Fibroblast of lung (primary cell): ENCODE measurements at regions not wholly inside any gene's neighbourhood (a gene's known extent, or its start where the extent isn't known, plus 50 kb on each side); places are given as distances from the start of the nearest gene placed in this dataset.
"Not testable (repeated sequence)": the region's sequence is repeated elsewhere in the genome, so short reads cannot be mapped to it uniquely, and the experiment has no call there.

Experiments
- DNase-seq, 2 donors: peaks; one replicate each; pipeline versions ENCODE4 v3.0.0 to v3.0.0-alpha.2; 2010; ENCODE audit warnings: low read depth in 2 of 2
- H2AFZ ChIP-seq: 2 replicates; pipeline ENCODE4 v1.5.1; 2012; ENCODE audit warnings: low read length, control low read depth, inconsistent platforms
- H3K27ac ChIP-seq: 2 replicates; pipeline ENCODE4 v1.5.1; 2011; ENCODE audit warnings: low read length, control low read depth; ENCODE audit not compliant: insufficient read depth
- H3K27me3 ChIP-seq: 2 replicates; pipeline ENCODE4 v1.5.1; 2011; ENCODE audit warnings: mild to moderate bottlenecking, low read length; ENCODE audit not compliant: control insufficient read depth, insufficient read depth
- H3K36me3 ChIP-seq: 2 replicates; pipeline ENCODE4 v1.5.1; 2011; ENCODE audit warnings: low read length; ENCODE audit not compliant: control insufficient read depth, insufficient read depth
- H3K4me1 ChIP-seq: 2 replicates; pipeline ENCODE4 v1.5.1; 2011; ENCODE audit warnings: low read length; ENCODE audit not compliant: control insufficient read depth, insufficient read depth; ENCODE audit errors: extremely low read depth
- H3K4me2 ChIP-seq: 2 replicates; pipeline ENCODE4 v1.5.1; 2011; ENCODE audit warnings: low read length, control low read depth; ENCODE audit not compliant: insufficient read depth; ENCODE audit errors: extremely low read depth
- H3K4me3 ChIP-seq, 4 experiments: fragments of 200-600 bp in 1 of 4; sonication (generic) in 1 of 4; replicated peaks in 1 of 4; 2 replicates each; pipeline ENCODE4 v1.5.1; 2011 to 2016; ENCODE audit warnings: low read length in 4 of 4, low read depth in 3 of 4, mild to moderate bottlenecking in 3 of 4, control low read depth in 2 of 4, inconsistent platforms in 1 of 4, mixed read lengths in 1 of 4; ENCODE audit not compliant: insufficient read depth in 1 of 4; ENCODE audit errors: control extremely low read depth in 1 of 4
- H3K79me2 ChIP-seq: 2 replicates; pipeline ENCODE4 v1.5.1; 2012; ENCODE audit warnings: mild to moderate bottlenecking, low read length, inconsistent platforms; ENCODE audit not compliant: control insufficient read depth, insufficient read depth
- H3K9ac ChIP-seq: 2 replicates; pipeline ENCODE4 v1.5.1; 2011; ENCODE audit warnings: mild to moderate bottlenecking, low read length, control low read depth; ENCODE audit not compliant: insufficient read depth
- H3K9me3 ChIP-seq: 2 replicates; pipeline ENCODE4 v1.5.1; 2012; ENCODE audit warnings: low read depth, low read length; ENCODE audit not compliant: control insufficient read depth, insufficient read depth
- H4K20me1 ChIP-seq: 2 replicates; pipeline ENCODE4 v1.5.1; 2011; ENCODE audit warnings: low read length; ENCODE audit not compliant: control insufficient read depth, insufficient read depth; ENCODE audit errors: extremely low read depth
- EZH2 ChIP-seq: IDR thresholded peaks from 2 replicates; pipeline ENCODE4 v1.5.1; 2012; ENCODE audit warnings: low read length, control low read depth, mild to moderate bottlenecking; ENCODE audit errors: missing control alignments
- TF ChIP-seq, protein P1 (sequence below), 2 donors: IDR thresholded peaks in 1 of 2; conservative IDR thresholded peaks in 1 of 2; 1 replicate in 1 of 2; 2 replicates in 1 of 2; pipeline ENCODE4 v1.5.1; 2011 to 2012; ENCODE audit warnings: low read length in 2 of 2, control low read depth in 1 of 2, inconsistent platforms in 1 of 2, low read depth in 1 of 2, mild to moderate bottlenecking in 1 of 2

DNA sequence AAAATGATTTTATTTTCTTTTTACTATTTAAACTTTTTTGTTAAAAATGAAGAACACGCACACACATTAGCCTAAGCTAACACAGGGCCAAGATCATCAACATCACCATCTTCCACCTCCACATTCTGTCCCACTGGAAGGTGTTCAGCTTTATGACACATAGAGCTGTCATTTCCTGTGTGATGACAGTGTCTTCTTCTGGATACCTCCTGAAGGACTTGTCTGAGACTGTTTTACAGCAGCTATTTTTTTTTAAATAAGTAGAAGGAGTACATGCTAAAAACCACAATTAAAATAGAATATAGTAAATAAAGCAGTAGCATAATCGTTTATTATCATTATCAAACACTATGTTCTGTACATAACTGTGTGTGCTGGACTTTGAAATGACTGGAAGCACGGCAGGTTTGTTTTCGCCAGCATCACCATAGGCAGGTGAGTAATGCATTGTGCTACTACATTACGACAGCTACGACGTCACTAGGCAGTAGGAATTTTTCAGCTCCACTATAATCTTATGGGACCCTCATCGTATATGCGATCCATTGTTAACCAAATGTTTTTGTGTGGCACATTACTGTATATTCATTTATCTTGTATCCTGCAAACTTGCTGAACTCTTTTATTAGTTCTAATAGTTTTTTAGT is 72.8 kb downstream of the KLF15 start:
- peak overlapping the region; percentile 36 for H2AFZ ChIP-seq
- no peaks in the 10 kb centered on the region for H3K9me3 ChIP-seq
- H3K4me2 ChIP-seq, result no peak overlapping the region
- H3K4me3 ChIP-seq, result no peak overlapping the region
- DNase-seq, result peak; percentile 28 to 58
- H3K9ac ChIP-seq, result no peak overlapping the region
- no peak overlapping the region for H3K27ac ChIP-seq
- H3K79me2 ChIP-seq, result no peaks in the 10 kb centered on the region
- peaks cover 7% of the 10 kb centered on the region for H3K4me1 ChIP-seq
- TF ChIP-seq EZH2, result no peak
- H3K27me3 ChIP-seq, result no peaks in the 10 kb centered on the region
- H4K20me1 ChIP-seq, result no peaks in the 10 kb centered on the region
- H3K36me3 ChIP-seq, result no peaks in the 10 kb centered on the region

DNA sequence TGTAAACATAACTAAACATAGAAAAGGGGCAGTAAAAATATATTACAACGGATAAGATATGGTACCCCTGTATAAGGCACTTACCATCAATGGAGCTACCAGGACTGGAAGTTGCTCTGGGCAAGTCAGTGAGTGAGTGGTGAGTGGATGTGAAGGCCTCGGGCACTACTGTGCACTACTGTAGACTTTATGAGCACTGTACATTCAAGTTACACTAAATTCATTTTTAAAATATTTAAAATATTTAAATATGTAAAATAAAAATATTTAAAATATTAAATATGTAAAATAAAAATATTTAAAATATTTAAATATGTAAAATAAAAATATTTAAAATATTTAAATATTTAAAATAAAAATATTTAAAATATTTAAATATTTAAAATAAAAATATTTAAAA is 73.6 kb downstream of the KLF15 start:
- H3K36me3 ChIP-seq, H3K27me3 ChIP-seq, DNase-seq, H3K4me1 ChIP-seq, H3K79me2 ChIP-seq, H3K9ac ChIP-seq, H3K4me3 ChIP-seq, H3K4me2 ChIP-seq, H3K27ac ChIP-seq, H2AFZ ChIP-seq, H3K9me3 ChIP-seq, H4K20me1 ChIP-seq: not testable (repeated sequence)

DNA sequence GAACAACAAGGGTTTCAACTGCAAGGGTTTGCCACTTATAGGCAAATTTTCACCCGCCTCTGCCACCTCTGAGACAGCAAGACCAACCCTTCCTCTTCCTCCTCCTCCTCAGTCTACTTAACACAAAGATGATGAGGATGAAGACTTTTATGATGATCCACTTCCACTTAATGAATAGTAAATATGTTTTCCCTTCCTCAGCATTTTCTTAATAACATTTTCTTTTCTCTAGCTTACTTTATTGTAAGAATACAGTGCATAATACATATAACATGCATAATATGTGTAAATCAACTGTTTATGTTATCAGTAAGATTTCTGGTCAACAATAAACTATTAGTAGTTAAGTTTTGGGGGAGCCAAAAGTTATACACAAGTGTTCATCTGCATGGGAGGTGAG is 77.4 kb downstream of the KLF15 start:
- Histone ChIP-seq H3K9me3 (no peaks in the 10 kb centered on the region), H3K4me2 (no peak overlapping the region), H3K27ac (no peak overlapping the region), H3K27me3 (no peaks in the 10 kb centered on the region), H3K79me2 (no peaks in the 10 kb centered on the region), H3K4me1 (peaks cover 2% of the 10 kb centered on the region), H2AFZ (no peak overlapping the region), H3K9ac (no peak overlapping the region), H3K36me3 (no peaks in the 10 kb centered on the region), H4K20me1 (no peaks in the 10 kb centered on the region), H3K4me3 (no peak overlapping the region)
- TF ChIP-seq, protein P1, sequence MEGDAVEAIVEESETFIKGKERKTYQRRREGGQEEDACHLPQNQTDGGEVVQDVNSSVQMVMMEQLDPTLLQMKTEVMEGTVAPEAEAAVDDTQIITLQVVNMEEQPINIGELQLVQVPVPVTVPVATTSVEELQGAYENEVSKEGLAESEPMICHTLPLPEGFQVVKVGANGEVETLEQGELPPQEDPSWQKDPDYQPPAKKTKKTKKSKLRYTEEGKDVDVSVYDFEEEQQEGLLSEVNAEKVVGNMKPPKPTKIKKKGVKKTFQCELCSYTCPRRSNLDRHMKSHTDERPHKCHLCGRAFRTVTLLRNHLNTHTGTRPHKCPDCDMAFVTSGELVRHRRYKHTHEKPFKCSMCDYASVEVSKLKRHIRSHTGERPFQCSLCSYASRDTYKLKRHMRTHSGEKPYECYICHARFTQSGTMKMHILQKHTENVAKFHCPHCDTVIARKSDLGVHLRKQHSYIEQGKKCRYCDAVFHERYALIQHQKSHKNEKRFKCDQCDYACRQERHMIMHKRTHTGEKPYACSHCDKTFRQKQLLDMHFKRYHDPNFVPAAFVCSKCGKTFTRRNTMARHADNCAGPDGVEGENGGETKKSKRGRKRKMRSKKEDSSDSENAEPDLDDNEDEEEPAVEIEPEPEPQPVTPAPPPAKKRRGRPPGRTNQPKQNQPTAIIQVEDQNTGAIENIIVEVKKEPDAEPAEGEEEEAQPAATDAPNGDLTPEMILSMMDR (conservative IDR thresholded peaks at IDR 0.05 in 1 of 2, IDR thresholded peaks at IDR 0.05 in 1 of 2; ENCODE audit: low read depth in 1 of 2, low read length in 2 of 2), result no peak
- no peak for TF ChIP-seq EZH2
- no peak for DNase-seq

DNA sequence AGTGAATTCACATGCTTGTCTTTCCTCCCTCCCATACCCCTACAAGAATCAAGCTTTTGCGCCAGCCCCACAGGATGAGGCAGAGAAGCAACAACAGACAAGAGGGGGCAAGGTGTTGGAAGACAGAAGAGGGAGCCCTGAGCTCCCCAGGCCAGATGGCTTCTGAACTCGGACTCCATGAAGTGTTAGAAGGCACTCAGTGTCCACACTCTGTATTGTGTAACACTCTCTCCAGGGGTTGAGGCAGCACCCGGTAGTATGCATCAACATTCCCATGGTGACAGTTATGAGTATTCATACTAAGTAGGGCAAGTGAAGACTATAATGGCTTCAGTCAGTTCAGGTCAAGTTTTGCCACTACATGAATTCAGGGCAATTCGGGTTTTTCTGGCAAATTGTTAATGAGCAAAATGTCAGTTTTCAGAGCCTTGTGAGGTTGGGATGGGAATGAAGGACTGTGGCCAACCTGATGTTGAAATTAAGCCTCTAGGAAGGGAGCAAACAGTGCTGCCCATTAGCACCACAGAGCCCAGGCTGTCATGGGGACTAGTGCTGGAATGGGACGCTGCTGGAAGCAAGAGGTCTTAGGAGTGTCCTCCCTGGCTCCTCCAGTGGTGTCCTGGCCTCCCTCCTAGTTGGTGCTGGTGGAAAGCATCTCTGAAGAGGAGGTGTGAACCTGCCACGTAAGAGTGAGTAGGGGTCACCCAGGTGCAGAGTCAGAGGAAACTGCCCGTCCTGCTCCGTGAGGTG is 79.4 kb downstream of the KLF15 start:
- H3K9me3 ChIP-seq, result no peaks in the 10 kb centered on the region
- no peaks in the 10 kb centered on the region for H3K27me3 ChIP-seq
- no peak overlapping the region for H3K4me2 ChIP-seq
- TF ChIP-seq EZH2, result no peak
- TF ChIP-seq, protein P1 (conservative IDR thresholded peaks at IDR 0.05 in 1 of 2, IDR thresholded peaks at IDR 0.05 in 1 of 2; ENCODE audit: low read depth in 1 of 2, low read length in 2 of 2), result no peak
- H4K20me1 ChIP-seq, result no peaks in the 10 kb centered on the region
- H3K4me3 ChIP-seq, result no peak overlapping the region
- no peaks in the 10 kb centered on the region for H3K4me1 ChIP-seq
- H3K27ac ChIP-seq, result no peak overlapping the region
- DNase-seq, result no peak
- H3K9ac ChIP-seq, result no peak overlapping the region
- no peak overlapping the region for H2AFZ ChIP-seq
- no peaks in the 10 kb centered on the region for H3K79me2 ChIP-seq
- H3K36me3 ChIP-seq, result no peaks in the 10 kb centered on the region
